Endothelial cell of umbilical vein (primary cell): ENCODE measurements at regions not wholly inside any gene's neighbourhood (a gene's known extent, or its start where the extent isn't known, plus 50 kb on each side); places are given as distances from the start of the nearest gene placed in this dataset.

Experiments used
- BruUV-seq: library from RNA; stranded (reverse); fragments of 400-500 nt; replicated peaks from 2 replicates; lab custom pipeline; 2021; lab: Mats Ljungman, UMichigan
- CTCF ChIA-PET: fragments of 300-600, 350-600 bp; sonication (Branson Sonifier 250); formaldehyde crosslinking; loops from one replicate; lab custom pipeline; 2021; ENCODE audit warnings: antibody characterized with exemption, inconsistent platforms; lab: Charles Lee
- POLR2A ChIA-PET: fragments of 300-600, 350-600 bp; sonication (Branson Sonifier 250); formaldehyde crosslinking; loops from one replicate; lab custom pipeline; 2021; ENCODE audit warnings: antibody characterized with exemption, inconsistent platforms; lab: Charles Lee
- DNase-seq: peaks from one replicate; pipeline ENCODE4 v3.0.0-alpha.2; 2011; ENCODE audit warnings: low read depth, low spot score
- FAIRE-seq: peaks from 2 replicates; lab custom pipeline; 2011; peaks lifted over from hg19 to GRCh38; lab: Jason Lieb, UNC
- H2AFZ ChIP-seq: 2 replicates; pipeline ENCODE4 v1.6.0; 2012; ENCODE audit warnings: low read depth, low read length, control low read depth, inconsistent platforms
- H3K27ac ChIP-seq: 2 replicates; pipeline ENCODE4 v1.5.1; 2011; ENCODE audit warnings: low read depth, mild to moderate bottlenecking, control low read depth, low read length, moderate library complexity; ENCODE audit not compliant: insufficient read depth
- H3K27me3 ChIP-seq, 2 experiments: 2 replicates each; pipeline versions ENCODE4 v1.6.0 to v1.6.1; 2011; ENCODE audit warnings: low read length in 2 of 2, mixed read lengths in 1 of 2; ENCODE audit not compliant: control insufficient read depth in 2 of 2, insufficient read depth in 2 of 2
- H3K36me3 ChIP-seq, 2 experiments: 2 replicates in 1 of 2; 3 replicates in 1 of 2; pipeline ENCODE4 v1.5.1; 2011; ENCODE audit warnings: low read length in 2 of 2, mild to moderate bottlenecking in 1 of 2, moderate library complexity in 1 of 2; ENCODE audit not compliant: control insufficient read depth in 2 of 2, insufficient read depth in 2 of 2; ENCODE audit errors: extremely low read depth in 1 of 2
- H3K4me1 ChIP-seq: 3 replicates; pipeline ENCODE4 v1.5.1; 2011; ENCODE audit warnings: mild to moderate bottlenecking, low read length; ENCODE audit not compliant: control insufficient read depth, insufficient read depth; ENCODE audit errors: extremely low read depth
- H3K4me2 ChIP-seq: 2 replicates; pipeline ENCODE4 v1.6.1; 2011; ENCODE audit warnings: low read length, control low read depth, mixed read lengths; ENCODE audit not compliant: insufficient read depth
- H3K4me3 ChIP-seq, 3 experiments: fragments of 200-600 bp in 1 of 3; sonication (generic), shearing (Covaris generic) in 1 of 3; replicated peaks in 1 of 3; 2 replicates each; pipeline ENCODE4 v1.5.1; 2011 to 2016; ENCODE audit warnings: control low read depth in 3 of 3, low read length in 3 of 3, mild to moderate bottlenecking in 2 of 3, inconsistent platforms in 1 of 3, low read depth in 1 of 3, moderate library complexity in 1 of 3; ENCODE audit not compliant: insufficient read depth in 1 of 3
- H3K79me2 ChIP-seq: 2 replicates; pipeline ENCODE4 v1.6.0; 2012; ENCODE audit warnings: low read length, inconsistent platforms; ENCODE audit not compliant: control insufficient read depth, insufficient read depth
- H3K9ac ChIP-seq: replicated peaks from 2 replicates; pipeline ENCODE3; 2011; ENCODE audit warnings: low read length, control low read depth; ENCODE audit not compliant: insufficient read depth; ENCODE audit errors: extremely low read depth
- H3K9me1 ChIP-seq: replicated peaks from 3 replicates; pipeline ENCODE4 v1.6.0; 2011; ENCODE audit warnings: mild to moderate bottlenecking, low read length; ENCODE audit not compliant: control insufficient read depth, insufficient read depth; ENCODE audit errors: extremely low read depth
- H3K9me3 ChIP-seq: replicated peaks from 2 replicates; pipeline ENCODE4 v1.5.1; 2012; ENCODE audit warnings: low read length, inconsistent platforms; ENCODE audit not compliant: control insufficient read depth, insufficient read depth
- H4K20me1 ChIP-seq: replicated peaks from 2 replicates; pipeline ENCODE3; 2011; ENCODE audit warnings: mild to moderate bottlenecking, low read length; ENCODE audit not compliant: control insufficient read depth, insufficient read depth; ENCODE audit errors: extremely low read depth
- CTCF ChIP-seq, 2 donors: IDR thresholded peaks; 1 replicate in 1 of 2; 2 replicates in 1 of 2; pipeline ENCODE4 v1.5.1; 2011; ENCODE audit warnings: low read length in 2 of 2, mild to moderate bottlenecking in 2 of 2, moderate library complexity in 2 of 2, control low read depth in 1 of 2, inconsistent platforms in 1 of 2, low read depth in 1 of 2; ENCODE audit not compliant: insufficient read depth in 1 of 2; ENCODE audit errors: extremely low read depth in 1 of 2
- EZH2 ChIP-seq: IDR thresholded peaks from 2 replicates; pipeline ENCODE4 v1.6.1; 2012; ENCODE audit warnings: borderline replicate concordance, low read depth, mild to moderate bottlenecking, moderate library complexity, low read length, inconsistent platforms; ENCODE audit not compliant: severe bottlenecking
- FOS ChIP-seq: IDR thresholded peaks from 2 replicates; pipeline ENCODE4 v1.6.1; 2011; ENCODE audit warnings: mild to moderate bottlenecking, low read length, moderate library complexity, borderline replicate concordance; ENCODE audit not compliant: insufficient read depth
- GATA2 ChIP-seq: IDR thresholded peaks from 2 replicates; pipeline ENCODE4 v1.7.0; 2011; ENCODE audit warnings: low read depth, mild to moderate bottlenecking, moderate library complexity, mixed read lengths, low read length; ENCODE audit not compliant: insufficient read length, insufficient read depth
- JUN ChIP-seq: IDR thresholded peaks from 2 replicates; pipeline ENCODE4 v1.6.1; 2011; ENCODE audit warnings: borderline replicate concordance, low read depth; ENCODE audit not compliant: insufficient read length, insufficient read depth
- MAX ChIP-seq: IDR thresholded peaks from 2 replicates; pipeline ENCODE4 v1.6.1; 2011; ENCODE audit not compliant: insufficient read depth, insufficient read length
- MYC ChIP-seq: IDR thresholded peaks from one replicate; pipeline ENCODE4 v1.6.1; 2011; ENCODE audit warnings: mild to moderate bottlenecking, low read depth, low read length
- POLR2A ChIP-seq: IDR thresholded peaks from 2 replicates; pipeline ENCODE4 v1.6.1; 2012; ENCODE audit warnings: low read depth, mild to moderate bottlenecking, control low read depth, low read length
- POLR2AphosphoS5 ChIP-seq: IDR thresholded peaks from 2 replicates; pipeline ENCODE4 v1.6.1; 2012; ENCODE audit warnings: low read depth, mild to moderate bottlenecking, control low read depth, low read length, moderate library complexity; ENCODE audit not compliant: insufficient read depth
- dilution Hi-C: fragments of 300-500 bp; cut with MboI; formaldehyde crosslinking; loops from one replicate; pipeline ENCODE4 v1.15.0; 2019; ENCODE audit warnings: low sequenced_read_pairs; ENCODE audit not compliant: extremely low pct_ligation_motif_present
- intact Hi-C: fragments of 100-400 bp; cut with micrococcal nuclease; formaldehyde crosslinking; loops from one replicate; pipeline ENCODE4 v1.10.0; 2022

- Histone ChIP-seq H3K27ac (peak overlapping the region; percentile 58), H3K36me3 (no peaks in the 10 kb centered on the region), H3K9ac (no peak overlapping the region), H3K4me2 (peak overlapping the region; percentile 32), H2AFZ (peak overlapping the region; percentile 30), H3K4me3 (no peak overlapping the region), H4K20me1 (no peaks in the 10 kb centered on the region), H3K4me1 (peaks cover 29% of the 10 kb centered on the region), H3K27me3 (no peaks in the 10 kb centered on the region), H3K9me1 (no peaks in the 10 kb centered on the region), H3K79me2 (no peaks in the 10 kb centered on the region), H3K9me3 (peaks cover 2% of the 10 kb centered on the region)
- intact Hi-C loops (loop anchor here (2.0 to 5.0 kb wide), 2 partner anchors 80 to 285 kb away; no protein-coding TSS in a partner anchor), dilution Hi-C loops (no loop called here)
- DNase-seq (peak; percentile 76), FAIRE-seq (peak; percentile 81)
- no peak for TF ChIP-seq GATA2
- TF ChIP-seq FOS = peak; percentile 53
- peak; percentile 24 for TF ChIP-seq JUN
- no peak for TF ChIP-seq CTCF (IDR thresholded peaks at IDR 0.05; ENCODE audit: extremely low read depth in 1 of 2, insufficient read depth in 1 of 2, low read depth in 1 of 2, low read length in 2 of 2)
- TF ChIP-seq EZH2 = no peak
- no peak for TF ChIP-seq POLR2A
- no peak for TF ChIP-seq MYC
- no peak for TF ChIP-seq MAX
- peak; percentile 31 for TF ChIP-seq POLR2AphosphoS5
- BruUV-seq = no TSS peak
- POLR2A ChIA-PET = no interaction called here
- CTCF ChIA-PET = no interaction called here
Measured at GRCh38 chr1:173112129-173112528, 61.4 kb upstream of the TNFSF18 start.
